AG09319 (cell line): ENCODE measurements at regions not wholly inside any gene's neighbourhood (a gene's known extent, or its start where the extent isn't known, plus 50 kb on each side); places are given as distances from the start of the nearest gene placed in this dataset.

Experiments used
- DNase-seq: peaks from one replicate; pipeline ENCODE4 v3.0.0-alpha.2; 2010; ENCODE audit warnings: low read depth; ENCODE audit errors: extremely low read depth
- TF ChIP-seq, protein P1 (sequence below): IDR thresholded peaks from 2 replicates; pipeline ENCODE4 v1.5.1; 2011; ENCODE audit warnings: low read depth, mild to moderate bottlenecking, inconsistent platforms, low read length, moderate library complexity

- TF ChIP-seq, protein P1, sequence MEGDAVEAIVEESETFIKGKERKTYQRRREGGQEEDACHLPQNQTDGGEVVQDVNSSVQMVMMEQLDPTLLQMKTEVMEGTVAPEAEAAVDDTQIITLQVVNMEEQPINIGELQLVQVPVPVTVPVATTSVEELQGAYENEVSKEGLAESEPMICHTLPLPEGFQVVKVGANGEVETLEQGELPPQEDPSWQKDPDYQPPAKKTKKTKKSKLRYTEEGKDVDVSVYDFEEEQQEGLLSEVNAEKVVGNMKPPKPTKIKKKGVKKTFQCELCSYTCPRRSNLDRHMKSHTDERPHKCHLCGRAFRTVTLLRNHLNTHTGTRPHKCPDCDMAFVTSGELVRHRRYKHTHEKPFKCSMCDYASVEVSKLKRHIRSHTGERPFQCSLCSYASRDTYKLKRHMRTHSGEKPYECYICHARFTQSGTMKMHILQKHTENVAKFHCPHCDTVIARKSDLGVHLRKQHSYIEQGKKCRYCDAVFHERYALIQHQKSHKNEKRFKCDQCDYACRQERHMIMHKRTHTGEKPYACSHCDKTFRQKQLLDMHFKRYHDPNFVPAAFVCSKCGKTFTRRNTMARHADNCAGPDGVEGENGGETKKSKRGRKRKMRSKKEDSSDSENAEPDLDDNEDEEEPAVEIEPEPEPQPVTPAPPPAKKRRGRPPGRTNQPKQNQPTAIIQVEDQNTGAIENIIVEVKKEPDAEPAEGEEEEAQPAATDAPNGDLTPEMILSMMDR, result no peak
- DNase-seq, result no peak
Observed at GRCh38 chr16:51637770-51638094, 486.7 kb upstream of the SALL1 start.

- peak; percentile 8 for DNase-seq
- TF ChIP-seq, protein P1, result no peak
Observed at GRCh38 chr16:51636920-51637769, 486.1 kb upstream of the SALL1 start.

GRCh38 chr16:51635181-51635580, 484.1 kb upstream of the SALL1 start:
- TF ChIP-seq, protein P1, result no peak
- DNase-seq, result no peak

GRCh38 chr16:51630076-51630475, 479.0 kb upstream of the SALL1 start:
- DNase-seq, result no peak
- TF ChIP-seq, protein P1, result no peak

DNA sequence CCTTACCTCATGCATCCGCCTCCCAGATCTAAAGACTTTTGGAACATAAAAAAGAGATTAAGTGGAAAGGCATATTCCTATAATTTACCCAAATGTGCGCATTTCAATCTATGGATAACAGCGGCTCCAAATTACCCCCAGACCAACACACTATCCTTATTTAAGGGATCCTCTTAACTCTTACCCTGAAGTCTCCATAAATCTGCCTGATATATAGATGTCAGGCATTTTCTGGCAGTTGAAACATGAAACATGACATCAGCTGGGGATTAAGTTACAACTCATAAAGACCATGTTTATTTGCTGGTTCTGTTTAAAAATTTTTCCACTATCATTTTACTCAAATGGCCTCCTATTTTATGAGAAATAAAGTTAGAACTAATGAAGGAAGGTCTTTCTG, 478.5 kb upstream of the SALL1 start:
- no peak for DNase-seq
- TF ChIP-seq, protein P1, result no peak

GRCh38 chr16:51624080-51624775, 473.2 kb upstream of the SALL1 start:
- TF ChIP-seq, protein P1, result no peak
- no peak for DNase-seq

- TF ChIP-seq, protein P1, result no peak
- no peak for DNase-seq
Observed at GRCh38 chr16:51621610-51622009, 470.5 kb upstream of the SALL1 start.
